ENCODE measurements at regions not wholly inside any gene's neighbourhood (a gene's known extent, or its start where the extent isn't known, plus 50 kb on each side); places are given as distances from the start of the nearest gene placed in this dataset.

- TF ChIP-seq CTCF (conservative IDR thresholded peaks at IDR 0.05; ENCODE audit: low read length) (no peak), EZH2phosphoT487 (IDR thresholded peaks at IDR 0.05; ENCODE audit: borderline replicate concordance, low read depth, low read length) (no peak)
These were observed 125.4 kb downstream of the C5orf15 start for GRCh38 chr5:133842846-133843611.

All from OCI-LY7 (cell line).